Prostate gland (tissue), 2 donors: ENCODE measurements at regions not wholly inside any gene's neighbourhood (a gene's known extent, or its start where the extent isn't known, plus 50 kb on each side); places are given as distances from the start of the nearest gene placed in this dataset.

Experiments
- DNase-seq: peaks from one replicate; pipeline ENCODE4 v3.0.0-alpha.2; 2019; ENCODE audit warnings: low spot score
- H3K27ac ChIP-seq, 2 donors: fragments of 200-600 bp; sonication (generic); 2 replicates each; pipeline ENCODE4 v1.5.1; 2017 to 2019
- H3K27me3 ChIP-seq: fragments of 200-600 bp; sonication (generic); replicated peaks from 2 replicates; pipeline ENCODE4 v1.5.1; 2019; ENCODE audit not compliant: insufficient read depth
- H3K36me3 ChIP-seq, 2 donors: fragments of 200-600 bp; sonication (generic); 1 replicate in 1 of 2; 2 replicates in 1 of 2; pipeline versions ENCODE4 v1.5.1 to v1.8.1; 2017 to 2019
- H3K4me1 ChIP-seq: fragments of 200-600 bp; sonication (generic); replicated peaks from 2 replicates; pipeline ENCODE4 v1.5.1; 2019
- H3K4me3 ChIP-seq, 2 donors: fragments of 200-600 bp; sonication (generic); 2 replicates each; pipeline ENCODE4 v1.5.1; 2017 to 2019
- H3K9me3 ChIP-seq: fragments of 200-600 bp; sonication (generic); 2 replicates; pipeline ENCODE4 v1.5.1; 2017
- CTCF ChIP-seq, 4 experiments: fragments of 200-600 bp in 2 of 4; fragments of 450-650 bp in 2 of 4; sonication (generic) in 2 of 4; IDR thresholded peaks; 1 replicate in 3 of 4; 2 replicates in 1 of 4; pipeline ENCODE4 v1.5.1; 2016 to 2019; ENCODE audit warnings: antibody characterized with exemption in 4 of 4, mild to moderate bottlenecking in 2 of 4, moderate library complexity in 2 of 4
- POLR2A ChIP-seq: fragments of 450-650 bp; IDR thresholded peaks from one replicate; pipeline ENCODE4 v1.6.1; 2016; ENCODE audit warnings: antibody characterized with exemption, mild to moderate bottlenecking
- POLR2AphosphoS5 ChIP-seq: sonication (generic); formaldehyde crosslinking; IDR thresholded peaks from one replicate; pipeline ENCODE4 v1.6.1; 2017; ENCODE audit warnings: antibody characterized with exemption
- WGBS: methylation state at CpG from one replicate; pipeline ENCODE4 v1.1.5; 2018; 5-methylcytosine and 5-hydroxymethylcytosine counted together
- intact Hi-C: fragments of 100-400 bp; cut with DNase I; formaldehyde crosslinking; loops from one replicate; pipeline ENCODE4 v1.14.2; 2022

DNA sequence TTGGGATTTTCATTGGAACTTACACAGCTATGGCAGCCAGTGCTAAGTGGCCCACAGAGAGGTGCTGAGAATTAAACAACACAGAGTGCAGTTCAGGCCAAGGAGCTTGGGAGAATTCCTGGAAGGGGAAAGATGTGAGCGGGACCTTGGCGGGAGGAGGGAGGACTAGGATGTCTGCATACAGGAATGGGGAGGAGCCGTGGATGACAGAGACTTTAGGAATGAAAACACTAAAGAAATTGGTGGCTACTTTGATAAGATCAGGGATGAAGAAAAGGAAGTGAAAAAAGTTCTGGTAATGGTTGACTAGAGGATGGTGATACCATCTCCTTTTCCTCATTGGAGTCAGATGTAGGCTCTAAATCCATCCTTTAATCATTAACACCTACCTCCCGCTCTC is 234.2 kb upstream of the FZD8 start:
- no peak for DNase-seq
- Histone ChIP-seq H3K27ac (no peak overlapping the region), H3K4me3 (no peak overlapping the region), H3K9me3 (no peaks in the 10 kb centered on the region), H3K4me1 (no peaks in the 10 kb centered on the region), H3K36me3 (no peaks in the 10 kb centered on the region), H3K27me3 (no peaks in the 10 kb centered on the region)
- 82% methylated on average over 4 of the region's 4 CpGs for WGBS
- TF ChIP-seq POLR2AphosphoS5, result no peak
- no peak for TF ChIP-seq POLR2A
- TF ChIP-seq CTCF (IDR thresholded peaks at IDR 0.05), result no peak
- intact Hi-C loops, result no loop called here

DNA sequence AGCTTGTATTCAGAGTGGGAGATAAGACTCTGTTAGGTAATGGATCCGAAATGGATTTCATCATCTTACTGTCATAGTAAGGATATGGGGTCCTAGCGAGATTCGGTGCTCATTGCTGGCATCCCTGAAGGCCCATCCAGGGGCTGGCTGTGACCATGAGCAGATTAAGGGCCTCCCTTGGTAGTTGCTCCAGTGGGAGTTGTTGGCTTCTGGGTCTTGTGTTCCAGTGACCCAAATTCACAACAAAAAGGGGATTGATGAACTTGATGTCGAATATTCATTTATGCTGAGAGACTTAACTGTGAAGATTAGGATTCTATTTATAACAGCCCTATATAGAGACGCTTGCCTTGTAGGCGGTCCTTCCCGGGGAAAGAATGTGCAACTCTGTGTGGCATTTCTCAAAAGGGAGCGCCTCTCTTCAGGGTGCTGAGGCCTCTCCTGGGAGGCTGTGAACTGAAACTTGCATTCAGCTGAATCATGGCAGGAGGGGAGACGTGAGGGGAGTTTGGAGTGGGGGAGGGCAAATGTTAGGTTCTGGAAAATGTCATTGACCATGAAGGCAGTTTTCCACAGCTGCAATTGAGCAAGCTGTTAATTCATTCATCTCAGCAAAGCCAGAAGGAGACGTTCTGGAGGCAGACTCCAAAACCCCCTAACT is 233.1 kb upstream of the FZD8 start:
- WGBS, result 63% methylated on average over 10 of the region's 10 CpGs
- no peak for DNase-seq
- Histone ChIP-seq H3K36me3 (no peaks in the 10 kb centered on the region), H3K9me3 (no peaks in the 10 kb centered on the region), H3K4me1 (no peaks in the 10 kb centered on the region), H3K27me3 (no peaks in the 10 kb centered on the region), H3K4me3 (no peak overlapping the region), H3K27ac (no peak overlapping the region)
- no peak for TF ChIP-seq POLR2A
- no peak for TF ChIP-seq POLR2AphosphoS5
- TF ChIP-seq CTCF (IDR thresholded peaks at IDR 0.05), result no peak
- intact Hi-C loops, result no loop called here

GRCh38 chr10:35874311-35875015 is 232.4 kb upstream of the FZD8 start:
- DNase-seq, result no peak
- H3K4me3 ChIP-seq, result no peak overlapping the region
- no peaks in the 10 kb centered on the region for H3K4me1 ChIP-seq
- intact Hi-C loops, result no loop called here
- no peaks in the 10 kb centered on the region for H3K9me3 ChIP-seq
- no peaks in the 10 kb centered on the region for H3K27me3 ChIP-seq
- H3K36me3 ChIP-seq, result no peaks in the 10 kb centered on the region
- H3K27ac ChIP-seq, result no peak overlapping the region
- WGBS, result 67% methylated on average over 6 of the region's 6 CpGs
- TF ChIP-seq CTCF (IDR thresholded peaks at IDR 0.05), result no peak
- no peak for TF ChIP-seq POLR2AphosphoS5
- no peak for TF ChIP-seq POLR2A

GRCh38 chr10:35872671-35873070 is 230.6 kb upstream of the FZD8 start:
- intact Hi-C loops, result no loop called here
- TF ChIP-seq POLR2A (no peak), POLR2AphosphoS5 (no peak), CTCF (IDR thresholded peaks at IDR 0.05) (no peak)
- H3K27ac ChIP-seq, result no peak overlapping the region
- no peaks in the 10 kb centered on the region for H3K9me3 ChIP-seq
- DNase-seq, result no peak
- no peaks in the 10 kb centered on the region for H3K27me3 ChIP-seq
- no peak overlapping the region for H3K4me3 ChIP-seq
- H3K36me3 ChIP-seq, result no peaks in the 10 kb centered on the region
- no peaks in the 10 kb centered on the region for H3K4me1 ChIP-seq
- WGBS, result 78% methylated on average over 6 of the region's 6 CpGs
